RPMI8226 (cell line): ENCODE measurements at regions not wholly inside any gene's neighbourhood (a gene's known extent, or its start where the extent isn't known, plus 50 kb on each side); places are given as distances from the start of the nearest gene placed in this dataset.
"Not testable (repeated sequence)": the region's sequence is repeated elsewhere in the genome, so short reads cannot be mapped to it uniquely, and the experiment has no call there.

Experiments used
- DNase-seq: peaks from one replicate; pipeline ENCODE4 v3.0.0-alpha.2; 2015

GRCh38 chr12:58607805-58608204 is 312.5 kb downstream of the LRIG3 start:
- no peak for DNase-seq

DNA sequence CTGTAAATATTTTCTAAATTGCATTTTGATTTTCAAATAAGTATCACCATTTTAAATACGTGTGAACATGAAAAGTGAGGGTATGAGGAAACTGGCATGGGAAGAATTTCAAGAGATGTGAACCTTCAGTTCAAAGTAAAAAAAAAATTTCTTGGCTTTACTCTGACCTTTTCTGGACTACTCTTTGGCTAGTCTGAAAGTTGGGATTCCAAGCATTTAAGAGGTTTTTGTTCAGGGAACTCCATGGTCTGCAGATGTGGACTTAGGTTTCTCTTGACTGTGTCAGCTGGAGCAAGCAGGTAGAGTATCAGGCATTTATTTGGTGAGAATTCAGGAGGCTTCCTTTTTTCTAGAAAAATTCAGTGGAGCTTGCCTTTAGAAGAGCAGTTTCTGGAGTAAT is 311.6 kb downstream of the LRIG3 start:
- no peak for DNase-seq

GRCh38 chr12:58615047-58615446 is 305.3 kb downstream of the LRIG3 start:
- no peak for DNase-seq

- DNase-seq, result no peak
Observed at GRCh38 chr12:58615576-58615975, 304.7 kb downstream of the LRIG3 start.

- DNase-seq, result no peak
Observed at GRCh38 chr12:58616618-58617017, 303.7 kb downstream of the LRIG3 start.

DNA sequence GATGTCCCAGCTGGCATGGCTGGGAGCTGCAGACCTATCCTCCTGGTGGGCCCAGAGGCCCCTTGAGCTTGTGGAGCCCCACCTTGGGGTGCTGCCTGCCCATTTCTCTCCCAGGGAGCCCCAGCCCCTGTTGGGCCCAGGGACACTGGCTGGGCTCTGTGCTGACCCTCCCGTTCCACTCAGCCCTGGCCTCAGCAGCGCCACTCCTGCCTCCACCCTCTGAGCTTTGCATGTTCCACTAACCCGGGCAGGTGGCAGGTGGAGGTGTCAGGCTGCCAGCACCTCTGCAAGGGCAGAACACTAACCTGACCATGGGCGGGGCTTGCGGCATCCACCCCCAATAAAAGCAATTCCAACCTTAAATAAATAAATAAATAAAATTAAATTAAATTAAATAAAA is 299.2 kb downstream of the LRIG3 start:
- DNase-seq, result no peak

DNA sequence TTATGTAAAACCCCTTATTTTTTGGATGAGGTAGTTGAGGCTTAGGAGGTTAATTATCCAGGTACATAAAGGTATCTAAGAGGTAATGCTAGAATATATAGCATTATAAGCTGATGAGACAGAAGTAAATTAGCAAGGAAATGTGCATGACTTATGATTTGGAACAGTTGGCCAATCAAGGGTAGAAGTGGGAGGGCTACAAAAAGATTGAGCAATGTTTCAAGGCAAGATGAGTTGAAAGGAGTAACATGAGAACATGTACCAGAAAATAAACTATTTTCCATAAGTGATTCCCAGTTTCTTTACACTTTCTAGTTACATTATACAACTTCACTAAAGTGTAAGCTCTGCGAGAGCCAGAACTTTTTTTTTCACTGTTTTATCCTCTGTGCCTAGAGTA is 290.9 kb downstream of the LRIG3 start:
- DNase-seq, result no peak

DNA sequence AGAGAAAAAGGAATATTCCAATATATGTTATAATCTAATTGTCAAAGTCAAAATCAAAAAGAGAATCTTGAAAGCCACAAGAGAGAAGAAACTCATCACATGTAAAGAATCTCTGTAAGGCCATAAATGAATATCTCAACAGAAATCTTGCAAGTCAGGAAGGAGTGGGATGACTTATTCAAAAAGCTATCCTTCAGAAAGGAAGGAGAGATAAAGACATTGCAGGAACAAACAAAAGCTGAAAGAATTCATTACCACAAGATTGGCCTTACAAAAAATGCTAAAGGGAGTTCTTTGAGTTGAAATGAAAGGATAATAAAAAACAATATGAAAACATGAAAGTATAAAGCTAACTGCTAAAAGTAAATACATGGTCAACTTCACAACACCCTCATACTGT is 286.8 kb downstream of the LRIG3 start:
- no peak for DNase-seq

- no peak for DNase-seq
Observed at GRCh38 chr12:58639318-58639934, 280.9 kb downstream of the LRIG3 start.

- DNase-seq, result no peak
Observed at GRCh38 chr12:58640314-58640713, 280.0 kb downstream of the LRIG3 start.

DNA sequence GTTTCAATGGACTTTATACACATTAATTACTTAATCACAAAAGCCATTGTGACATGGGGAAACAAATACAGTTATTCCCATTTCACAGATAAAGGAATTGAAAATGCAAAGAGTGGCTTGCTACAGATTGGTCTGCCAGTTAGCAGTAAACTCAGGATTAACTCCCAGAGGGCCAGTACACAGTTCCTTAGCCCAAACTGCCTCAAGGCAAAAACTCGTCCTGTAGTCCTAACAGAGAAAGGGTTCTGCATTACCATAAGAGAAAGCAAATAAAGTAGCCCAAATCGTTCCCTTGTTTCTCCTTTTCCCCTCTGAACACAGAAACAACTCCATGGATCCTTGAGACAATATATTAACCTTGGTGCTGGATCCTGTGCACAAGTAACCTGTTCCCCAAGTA is 274.4 kb downstream of the LRIG3 start:
- DNase-seq, result no peak

- no peak for DNase-seq
Observed at GRCh38 chr12:58647495-58647894, 272.8 kb downstream of the LRIG3 start.

DNA sequence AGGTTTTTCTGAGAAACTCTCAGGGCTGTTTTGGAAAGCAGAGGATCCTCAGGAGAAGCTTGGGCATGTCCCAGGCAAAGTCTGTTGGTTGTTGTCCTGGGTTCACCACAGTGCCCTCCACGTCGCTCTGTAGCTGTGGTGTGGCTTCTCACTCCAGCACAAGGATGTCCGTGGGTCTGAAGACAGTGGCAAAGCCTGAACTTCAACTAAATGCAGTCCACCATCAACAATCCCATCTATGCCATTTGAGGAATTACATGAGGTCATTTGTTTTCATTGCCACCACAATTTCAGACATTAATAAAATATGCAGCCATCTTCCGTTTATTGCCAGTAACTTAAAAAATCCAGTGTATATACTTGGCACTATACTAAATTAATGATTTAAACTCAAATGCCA is 272.1 kb downstream of the LRIG3 start:
- DNase-seq, result no peak

GRCh38 chr12:58651850-58652249 is 268.5 kb downstream of the LRIG3 start:
- no peak for DNase-seq

GRCh38 chr12:58654021-58654420 is 266.3 kb downstream of the LRIG3 start:
- no peak for DNase-seq

GRCh38 chr12:58655375-58655774 is 264.9 kb downstream of the LRIG3 start:
- DNase-seq, result no peak

DNA sequence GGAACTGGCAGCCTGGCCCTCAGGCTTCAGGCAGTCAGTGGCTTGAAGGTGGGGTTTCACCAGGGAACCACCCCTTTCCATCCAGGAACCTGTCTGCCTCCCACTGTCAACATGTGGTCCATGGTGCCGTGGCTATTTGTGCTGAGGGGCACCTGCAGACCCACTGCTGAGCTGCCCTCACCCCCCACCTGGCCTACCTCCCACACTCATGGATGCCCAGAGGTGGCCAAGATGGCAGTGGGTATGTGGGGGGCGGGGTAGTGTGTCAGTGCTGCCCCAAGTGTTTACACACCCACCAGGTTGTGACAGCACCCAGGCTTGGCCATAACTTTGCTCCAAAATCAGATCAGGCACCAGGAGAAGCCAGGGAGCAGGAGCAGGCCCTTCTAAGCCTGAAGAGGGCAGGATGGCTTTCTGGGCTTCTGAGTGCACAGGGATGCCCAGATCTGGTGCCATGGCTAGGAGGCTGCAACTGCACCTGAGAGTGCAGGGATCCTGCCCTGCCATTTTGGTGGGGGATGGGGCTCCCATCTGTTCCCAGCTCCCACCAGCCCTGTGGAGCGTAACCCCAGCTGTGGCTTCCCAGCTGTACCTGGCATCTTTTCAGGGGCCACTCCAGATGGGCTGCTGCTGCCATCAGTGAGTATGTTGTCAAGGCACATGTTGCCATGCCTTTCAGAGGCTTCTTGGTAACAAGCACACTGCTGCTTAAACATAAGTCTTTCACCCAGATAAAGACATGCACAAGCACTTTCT is 263.9 kb downstream of the LRIG3 start:
- no peak for DNase-seq

- DNase-seq, result no peak
Observed at GRCh38 chr12:58657190-58657589, 263.1 kb downstream of the LRIG3 start.

DNA sequence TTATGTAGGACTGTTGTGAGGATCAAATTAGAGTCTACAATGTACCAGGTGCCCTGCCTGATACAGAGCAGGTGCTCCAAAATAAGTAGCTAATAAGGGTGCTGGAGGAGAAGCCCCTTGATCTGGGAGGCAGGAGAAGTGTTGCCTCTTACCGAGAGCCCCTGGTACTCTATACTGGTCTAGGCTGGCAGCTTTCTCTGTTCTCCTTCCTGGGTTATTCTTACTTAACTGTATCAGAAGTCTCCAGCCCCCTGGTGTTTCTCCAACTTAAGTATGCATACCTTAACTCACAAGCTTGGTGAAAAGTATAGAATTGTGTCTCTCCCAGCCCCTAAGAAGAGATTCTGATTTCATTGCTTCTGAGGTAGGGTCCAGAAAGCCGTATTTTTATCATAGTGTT is 254.9 kb downstream of the LRIG3 start:
- no peak for DNase-seq

DNA sequence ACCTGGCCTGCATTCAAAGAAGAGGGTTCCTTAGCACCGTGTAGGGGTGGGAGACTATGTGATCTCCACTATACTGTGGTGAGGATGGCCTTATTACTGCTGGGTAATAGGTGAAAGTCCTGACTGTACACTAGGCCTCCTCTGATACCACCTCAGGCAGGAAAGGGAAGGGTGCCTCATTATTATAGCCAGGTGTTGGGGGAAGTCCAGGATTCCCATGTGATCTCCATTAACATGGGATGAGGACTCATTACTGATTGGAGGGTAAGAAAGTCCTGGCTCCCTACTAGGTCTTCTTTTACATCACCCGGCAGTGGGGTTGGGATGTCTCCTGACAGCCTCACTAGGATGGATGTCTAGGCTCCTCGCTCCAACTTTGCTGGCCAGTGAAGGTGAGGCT is 252.1 kb downstream of the LRIG3 start:
- no peak for DNase-seq

GRCh38 chr12:58668871-58669270 is 251.4 kb downstream of the LRIG3 start:
- DNase-seq, result no peak

GRCh38 chr12:58670623-58671022 is 249.7 kb downstream of the LRIG3 start:
- no peak for DNase-seq

DNA sequence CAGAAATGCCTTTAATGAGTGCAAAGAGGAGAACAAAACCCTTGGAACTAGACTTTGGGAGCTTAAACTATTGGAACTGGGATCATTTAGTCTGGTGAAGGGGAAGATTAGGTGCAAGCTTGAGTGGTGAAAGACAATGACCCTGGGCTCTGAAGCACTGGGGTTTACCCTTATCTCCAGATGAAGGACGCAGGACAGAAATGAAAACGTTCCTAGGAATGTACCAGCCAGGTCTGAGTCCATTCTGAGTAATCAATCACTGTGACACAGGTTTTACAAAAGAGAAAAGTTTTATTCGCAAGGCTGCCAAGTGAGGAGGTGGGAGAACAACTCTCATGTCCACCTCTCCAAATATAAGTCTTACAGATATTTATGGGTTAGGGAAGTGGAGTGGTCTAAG is 249.1 kb downstream of the LRIG3 start:
- DNase-seq, result no peak

- no peak for DNase-seq
Observed at GRCh38 chr12:58673021-58673420, 247.3 kb downstream of the LRIG3 start.

GRCh38 chr12:58677833-58678232 is 242.5 kb downstream of the LRIG3 start:
- DNase-seq, result not testable (repeated sequence)
